ENCODE measurements at regions not wholly inside any gene's neighbourhood (a gene's known extent, or its start where the extent isn't known, plus 50 kb on each side); places are given as distances from the start of the nearest gene placed in this dataset.

DNA sequence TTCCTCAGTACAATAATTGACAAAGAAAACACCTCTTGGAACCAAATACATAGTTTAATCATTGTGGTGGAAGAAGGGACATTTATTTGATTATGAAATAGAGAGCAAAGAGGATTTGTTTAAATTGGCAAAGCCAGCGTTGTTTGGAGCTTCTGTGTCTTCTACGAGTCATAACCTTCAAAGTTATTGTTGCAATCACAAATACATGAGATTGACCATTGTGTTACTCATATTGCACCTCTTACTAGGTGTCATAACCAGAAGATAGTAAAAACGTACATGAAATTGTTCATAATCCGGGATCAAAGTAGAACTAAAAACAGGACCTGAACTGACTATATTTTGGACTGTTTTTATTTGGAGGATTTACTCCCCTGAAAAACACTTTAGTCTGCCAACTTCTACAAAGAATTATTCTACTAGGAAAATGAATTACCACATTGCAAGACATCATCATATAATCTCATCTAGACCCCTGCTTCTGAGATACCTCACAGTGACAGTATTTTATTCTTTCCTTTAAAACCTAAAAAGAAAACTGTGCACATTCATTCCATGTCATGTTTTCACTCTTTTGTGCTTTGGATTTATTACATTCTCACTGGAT, 151.7 kb upstream of the KLF7 start:
- no peak overlapping the region for H3K4me3 ChIP-seq (ENCODE audit: low read depth, low read length)
- no peak for DNase-seq (ENCODE audit: low read depth)
- TF ChIP-seq, protein P1, sequence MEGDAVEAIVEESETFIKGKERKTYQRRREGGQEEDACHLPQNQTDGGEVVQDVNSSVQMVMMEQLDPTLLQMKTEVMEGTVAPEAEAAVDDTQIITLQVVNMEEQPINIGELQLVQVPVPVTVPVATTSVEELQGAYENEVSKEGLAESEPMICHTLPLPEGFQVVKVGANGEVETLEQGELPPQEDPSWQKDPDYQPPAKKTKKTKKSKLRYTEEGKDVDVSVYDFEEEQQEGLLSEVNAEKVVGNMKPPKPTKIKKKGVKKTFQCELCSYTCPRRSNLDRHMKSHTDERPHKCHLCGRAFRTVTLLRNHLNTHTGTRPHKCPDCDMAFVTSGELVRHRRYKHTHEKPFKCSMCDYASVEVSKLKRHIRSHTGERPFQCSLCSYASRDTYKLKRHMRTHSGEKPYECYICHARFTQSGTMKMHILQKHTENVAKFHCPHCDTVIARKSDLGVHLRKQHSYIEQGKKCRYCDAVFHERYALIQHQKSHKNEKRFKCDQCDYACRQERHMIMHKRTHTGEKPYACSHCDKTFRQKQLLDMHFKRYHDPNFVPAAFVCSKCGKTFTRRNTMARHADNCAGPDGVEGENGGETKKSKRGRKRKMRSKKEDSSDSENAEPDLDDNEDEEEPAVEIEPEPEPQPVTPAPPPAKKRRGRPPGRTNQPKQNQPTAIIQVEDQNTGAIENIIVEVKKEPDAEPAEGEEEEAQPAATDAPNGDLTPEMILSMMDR (conservative IDR thresholded peaks at IDR 0.05; ENCODE audit: low read depth, low read length), result no peak

DNA sequence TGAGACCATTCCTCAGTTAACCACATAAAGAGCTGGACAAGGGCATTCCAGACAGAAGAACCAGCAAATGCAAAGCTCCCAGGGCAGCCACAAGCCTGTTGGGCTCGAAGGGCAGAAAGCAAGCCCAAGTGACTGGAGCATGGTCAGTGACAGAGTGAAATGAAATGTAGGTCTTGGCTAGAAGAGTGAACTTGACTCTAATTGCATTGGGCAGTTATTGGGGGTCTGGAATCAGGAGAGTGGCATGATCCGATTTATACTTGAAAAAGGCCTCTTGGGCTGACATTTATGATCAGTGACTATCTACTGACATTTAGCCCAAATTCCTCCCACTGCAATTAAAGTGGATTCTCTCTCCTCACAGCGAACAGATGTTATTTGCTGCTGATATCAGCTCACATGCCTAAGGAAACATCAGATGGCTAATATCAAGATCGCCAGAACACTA, 152.5 kb upstream of the KLF7 start:
- TF ChIP-seq, protein P1 (conservative IDR thresholded peaks at IDR 0.05; ENCODE audit: low read depth, low read length), result no peak
- no peak for DNase-seq (ENCODE audit: low read depth)
- H3K4me3 ChIP-seq (ENCODE audit: low read depth, low read length), result no peak overlapping the region

DNA sequence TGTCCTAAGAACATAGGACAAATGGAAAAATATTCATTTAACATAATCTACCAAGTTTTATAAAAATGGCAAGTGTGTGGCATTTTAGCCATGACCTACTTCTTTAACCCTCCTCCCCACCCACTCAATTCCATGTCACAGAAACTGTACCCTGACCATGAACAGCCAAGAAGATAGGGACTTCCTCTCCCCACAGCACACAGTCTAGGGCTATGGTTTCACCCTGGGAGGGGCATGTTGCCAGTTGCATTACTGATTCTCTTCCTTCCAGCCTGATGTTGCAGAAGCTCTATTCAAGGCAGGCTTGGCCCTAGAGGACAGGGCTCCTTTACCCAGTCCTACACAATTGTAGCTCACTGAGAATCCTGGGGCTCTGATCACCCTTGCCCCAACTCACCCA, 153.6 kb upstream of the KLF7 start:
- no peak for DNase-seq (ENCODE audit: low read depth)
- TF ChIP-seq, protein P1 (conservative IDR thresholded peaks at IDR 0.05; ENCODE audit: low read depth, low read length), result no peak
- no peak overlapping the region for H3K4me3 ChIP-seq (ENCODE audit: low read depth, low read length)

DNA sequence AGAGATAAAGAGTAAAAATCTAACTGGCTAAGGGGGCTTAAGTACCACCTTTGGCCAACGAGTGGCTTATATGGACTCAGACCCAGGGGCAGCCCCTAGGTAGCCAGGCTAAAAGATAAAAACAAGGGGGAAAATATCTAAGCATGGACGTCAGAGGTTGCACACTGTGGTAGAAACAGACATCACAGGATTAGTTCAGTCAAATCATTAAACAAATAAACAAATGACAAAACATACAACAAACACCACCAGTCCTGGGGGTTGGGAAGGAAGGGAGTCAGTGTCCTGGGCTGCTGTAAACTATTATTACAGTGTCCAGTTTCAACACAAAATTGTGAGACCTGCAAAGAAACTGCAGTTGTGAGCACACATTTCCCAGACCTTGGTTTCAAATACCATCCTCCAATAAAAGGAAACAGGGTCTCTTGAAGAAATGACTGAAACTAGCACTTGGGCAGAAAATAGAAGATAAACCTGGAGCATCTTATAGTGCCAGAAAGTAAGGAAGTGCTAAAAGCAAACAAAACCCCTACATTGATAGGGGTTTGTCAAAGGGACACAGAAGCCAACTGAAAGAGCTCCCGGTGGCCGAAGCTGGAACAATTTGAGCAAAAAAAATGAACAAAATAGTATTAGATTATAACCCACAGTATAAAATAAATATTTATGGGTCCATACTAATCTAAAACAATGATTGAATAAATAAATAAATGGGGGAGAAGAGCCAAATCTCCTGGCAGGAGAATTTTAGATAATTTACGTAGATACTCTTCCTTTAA, 154.8 kb upstream of the KLF7 start:
- TF ChIP-seq, protein P1 (conservative IDR thresholded peaks at IDR 0.05; ENCODE audit: low read depth, low read length), result no peak
- H3K4me3 ChIP-seq (ENCODE audit: low read depth, low read length), result no peak overlapping the region
- DNase-seq (ENCODE audit: low read depth), result no peak

DNA sequence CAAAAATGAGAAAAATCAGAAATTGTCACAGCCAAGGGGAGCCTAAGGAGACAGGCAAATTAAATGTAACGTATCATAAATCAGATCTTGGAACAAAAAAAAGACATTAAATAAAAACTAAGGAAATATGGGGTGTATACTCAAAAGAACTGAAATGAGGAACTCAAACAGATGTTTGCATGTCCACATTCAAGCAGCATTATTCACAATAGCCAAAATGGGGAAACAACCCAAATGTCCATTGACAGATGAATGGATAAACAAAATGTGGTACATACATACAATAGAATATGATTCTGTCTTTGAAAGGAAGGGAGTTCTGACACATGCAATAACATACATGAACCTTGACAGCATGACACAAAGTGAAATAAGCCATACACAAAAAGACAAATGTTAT, 155.8 kb upstream of the KLF7 start:
- no peak overlapping the region for H3K4me3 ChIP-seq (ENCODE audit: low read depth, low read length)
- TF ChIP-seq, protein P1 (conservative IDR thresholded peaks at IDR 0.05; ENCODE audit: low read depth, low read length), result no peak
- DNase-seq (ENCODE audit: low read depth), result no peak

DNA sequence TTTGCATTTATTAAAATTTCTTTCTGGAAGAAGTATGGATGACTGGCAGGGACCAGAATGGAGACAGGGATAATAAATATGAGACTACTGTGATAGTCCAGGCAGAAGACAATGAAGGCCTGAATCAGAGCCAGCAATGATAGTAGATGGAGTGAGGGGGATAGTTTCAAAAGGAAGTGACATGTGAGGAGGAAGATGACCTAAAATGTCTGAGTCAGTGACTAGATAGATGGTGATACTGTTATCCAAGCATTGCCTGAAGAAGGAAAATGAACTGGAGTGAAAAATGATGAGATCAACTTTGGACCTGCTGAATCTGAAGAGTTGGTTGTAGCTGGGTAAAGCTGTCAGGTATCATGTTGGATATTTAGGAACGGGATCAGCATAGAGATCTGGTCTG, 158.3 kb upstream of the KLF7 start:
- TF ChIP-seq, protein P1 (conservative IDR thresholded peaks at IDR 0.05; ENCODE audit: low read depth, low read length), result no peak
- no peak overlapping the region for H3K4me3 ChIP-seq (ENCODE audit: low read depth, low read length)
- no peak for DNase-seq (ENCODE audit: low read depth)

DNA sequence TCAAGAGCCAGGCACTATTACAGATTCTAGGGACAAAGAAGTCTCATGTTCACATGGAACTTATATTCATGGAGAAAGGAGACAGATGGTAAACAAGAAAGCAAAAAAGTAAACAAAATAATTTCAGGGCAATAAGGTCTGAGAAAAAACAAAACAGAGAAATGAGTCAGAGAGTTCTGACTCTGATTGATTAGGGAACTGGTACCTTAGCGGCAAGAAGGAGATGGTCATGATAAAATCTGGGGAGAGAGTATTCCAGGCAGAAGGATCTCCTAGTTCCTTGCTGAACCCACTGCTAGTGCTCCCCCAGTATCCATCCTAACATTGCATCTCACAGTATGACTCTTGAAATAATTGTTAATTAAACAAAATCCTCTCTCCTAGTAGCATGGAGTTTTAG, 161.8 kb upstream of the KLF7 start:
- TF ChIP-seq, protein P1 (conservative IDR thresholded peaks at IDR 0.05; ENCODE audit: low read depth, low read length), result no peak
- DNase-seq (ENCODE audit: low read depth), result no peak
- no peak overlapping the region for H3K4me3 ChIP-seq (ENCODE audit: low read depth, low read length)
